ENCODE measurements at regions not wholly inside any gene's neighbourhood (a gene's known extent, or its start where the extent isn't known, plus 50 kb on each side); places are given as distances from the start of the nearest gene placed in this dataset.
"Not testable (repeated sequence)": the region's sequence is repeated elsewhere in the genome, so short reads cannot be mapped to it uniquely, and the experiment has no call there.

GRCh38 chr4:81375745-81376144, 96.0 kb downstream of the RASGEF1B start:
- FAIRE-seq: no peak

GRCh38 chr4:81369886-81370285, 101.8 kb downstream of the RASGEF1B start:
- no peak for FAIRE-seq

- FAIRE-seq: no peak
These were observed 104.9 kb downstream of the RASGEF1B start for GRCh38 chr4:81366779-81367178.

GRCh38 chr4:81360737-81361136, 111.0 kb downstream of the RASGEF1B start:
- FAIRE-seq: no peak

- no peak for FAIRE-seq
These were observed 112.5 kb downstream of the RASGEF1B start for GRCh38 chr4:81359207-81359606.

- no peak for FAIRE-seq
These were observed 113.6 kb downstream of the RASGEF1B start for GRCh38 chr4:81358154-81358553.

- no peak for FAIRE-seq
These were observed 115.1 kb downstream of the RASGEF1B start for GRCh38 chr4:81356621-81357020.

- FAIRE-seq: no peak
These were observed 116.6 kb downstream of the RASGEF1B start for GRCh38 chr4:81355136-81355535.

- no peak for FAIRE-seq
These were observed 117.8 kb downstream of the RASGEF1B start for GRCh38 chr4:81353861-81354260.

GRCh38 chr4:81352446-81352835, 119.3 kb downstream of the RASGEF1B start:
- no peak for FAIRE-seq

GRCh38 chr4:81351654-81352445, 119.9 kb downstream of the RASGEF1B start:
- peak; percentile 32 for FAIRE-seq

- no peak for FAIRE-seq
These were observed 121.7 kb downstream of the RASGEF1B start for GRCh38 chr4:81350040-81350439.

- no peak for FAIRE-seq
These were observed 123.0 kb downstream of the RASGEF1B start for GRCh38 chr4:81348778-81349094.

- FAIRE-seq: no peak
These were observed 123.5 kb downstream of the RASGEF1B start for GRCh38 chr4:81348086-81348777.

- FAIRE-seq: no peak
These were observed 125.0 kb downstream of the RASGEF1B start for GRCh38 chr4:81346719-81347118.

- FAIRE-seq: no peak
These were observed 128.2 kb downstream of the RASGEF1B start for GRCh38 chr4:81343536-81343935.

- no peak for FAIRE-seq
These were observed 128.0 kb upstream of the PRKG2 start for GRCh38 chr4:81343046-81343445.

- no peak for FAIRE-seq
These were observed 122.2 kb upstream of the PRKG2 start for GRCh38 chr4:81337211-81337610.

GRCh38 chr4:81335122-81335912, 120.3 kb upstream of the PRKG2 start:
- FAIRE-seq: no peak

- no peak for FAIRE-seq
These were observed 115.0 kb upstream of the PRKG2 start for GRCh38 chr4:81330018-81330417.

GRCh38 chr4:81326581-81326980, 111.6 kb upstream of the PRKG2 start:
- no peak for FAIRE-seq

- FAIRE-seq: not testable (repeated sequence)
These were observed 109.6 kb upstream of the PRKG2 start for GRCh38 chr4:81324594-81324993.

GRCh38 chr4:81319657-81320056, 104.6 kb upstream of the PRKG2 start:
- no peak for FAIRE-seq

All from A204.1 (cell line).